Kidney capillary endothelial cell (primary cell): ENCODE measurements at regions not wholly inside any gene's neighbourhood (a gene's known extent, or its start where the extent isn't known, plus 50 kb on each side); places are given as distances from the start of the nearest gene placed in this dataset.

Source experiments
- DNase-seq: peaks from one replicate; pipeline ENCODE4 v3.0.0-alpha.2; 2018; ENCODE audit warnings: low spot score

DNA sequence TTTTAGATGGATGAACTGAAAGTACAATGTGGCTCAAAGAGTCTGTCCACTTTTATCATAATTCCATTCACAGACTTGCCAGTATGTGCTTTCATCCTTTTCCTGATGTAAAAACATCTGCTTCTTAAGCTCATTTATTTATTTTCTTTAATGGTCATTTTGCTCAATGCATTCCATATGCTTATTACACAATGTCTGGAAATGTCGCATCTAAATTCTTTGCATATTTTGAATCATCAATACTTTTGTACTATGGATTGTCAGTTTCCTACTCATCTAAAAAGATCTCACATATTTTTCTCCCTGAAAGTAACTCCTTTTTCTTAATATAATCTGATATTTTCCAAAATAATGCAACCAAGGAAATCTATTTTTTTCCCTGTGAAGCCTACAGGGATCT is 1315.8 kb downstream of the EFNB2 start:
- no peak for DNase-seq

GRCh38 chr13:105213512-105213911 is 1322.0 kb downstream of the EFNB2 start:
- DNase-seq: peak; percentile 25

DNA sequence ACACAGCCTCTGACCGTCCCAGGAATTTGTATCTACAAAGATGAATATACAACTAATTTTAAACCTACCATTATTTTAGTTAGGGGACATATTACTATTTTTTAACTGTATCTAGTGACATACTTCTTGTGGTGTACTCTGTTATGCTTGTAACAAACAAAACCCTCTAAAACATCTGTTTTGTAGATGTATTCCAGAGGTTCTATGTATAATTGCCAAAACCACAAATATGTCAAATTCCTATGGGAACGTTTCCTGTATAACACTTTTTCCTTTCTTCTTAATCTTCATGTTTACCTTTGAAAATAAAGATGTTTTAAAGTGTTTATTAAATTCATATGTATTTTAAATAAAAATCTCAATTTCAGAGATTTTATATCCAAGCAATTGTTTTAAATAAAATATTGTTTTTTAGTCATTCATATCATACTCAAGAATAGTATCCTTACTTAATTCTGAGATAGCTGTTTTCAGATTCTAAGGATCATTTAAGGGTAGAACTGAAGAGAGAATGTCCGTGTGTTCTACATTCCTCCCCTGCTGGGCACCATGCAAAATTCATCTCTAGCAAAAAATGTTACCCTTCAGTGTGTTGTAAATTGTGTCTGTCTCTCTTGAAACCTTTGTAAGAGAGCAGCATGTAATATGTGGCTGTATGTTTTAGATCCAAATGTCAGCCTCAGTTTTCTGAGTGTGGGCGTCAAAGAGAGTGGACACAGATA is 1327.7 kb downstream of the EFNB2 start:
- no peak for DNase-seq

GRCh38 chr13:105202354-105202753 is 1333.1 kb downstream of the EFNB2 start:
- DNase-seq: peak; percentile 27

- no peak for DNase-seq
Measured at GRCh38 chr13:105201351-105201750, 1334.1 kb downstream of the EFNB2 start.

GRCh38 chr13:105200181-105200580 is 1335.3 kb downstream of the EFNB2 start:
- no peak for DNase-seq

- DNase-seq: no peak
Measured at GRCh38 chr13:105196052-105196451, 1339.4 kb downstream of the EFNB2 start.

DNA sequence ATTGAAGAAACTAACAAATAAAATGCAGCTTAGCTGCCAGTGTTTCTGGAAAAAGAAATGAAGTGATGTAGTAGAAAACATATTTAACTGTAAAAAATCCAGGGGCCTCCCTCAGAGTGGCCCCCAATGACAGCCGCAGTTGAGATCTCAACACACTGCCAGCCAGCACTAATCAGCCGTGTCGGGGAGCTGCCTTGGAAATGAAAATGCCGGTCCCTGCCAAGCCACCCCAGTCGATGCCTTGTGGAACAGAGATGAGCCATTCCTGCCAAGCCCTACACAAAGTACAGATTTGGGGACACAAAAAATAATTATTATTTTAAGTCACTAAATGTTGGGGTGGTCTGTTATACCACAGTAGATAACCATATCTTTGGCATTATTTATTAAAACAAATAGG is 1342.4 kb downstream of the EFNB2 start:
- no peak for DNase-seq

GRCh38 chr13:105184201-105184600 is 1351.3 kb downstream of the EFNB2 start:
- DNase-seq: no peak

- DNase-seq: no peak
Measured at GRCh38 chr13:105177265-105177900, 1358.1 kb downstream of the EFNB2 start.

GRCh38 chr13:105170438-105170837 is 1365.0 kb downstream of the EFNB2 start:
- DNase-seq: no peak

- DNase-seq: no peak
Measured at GRCh38 chr13:105168295-105168694, 1367.2 kb downstream of the EFNB2 start.

DNA sequence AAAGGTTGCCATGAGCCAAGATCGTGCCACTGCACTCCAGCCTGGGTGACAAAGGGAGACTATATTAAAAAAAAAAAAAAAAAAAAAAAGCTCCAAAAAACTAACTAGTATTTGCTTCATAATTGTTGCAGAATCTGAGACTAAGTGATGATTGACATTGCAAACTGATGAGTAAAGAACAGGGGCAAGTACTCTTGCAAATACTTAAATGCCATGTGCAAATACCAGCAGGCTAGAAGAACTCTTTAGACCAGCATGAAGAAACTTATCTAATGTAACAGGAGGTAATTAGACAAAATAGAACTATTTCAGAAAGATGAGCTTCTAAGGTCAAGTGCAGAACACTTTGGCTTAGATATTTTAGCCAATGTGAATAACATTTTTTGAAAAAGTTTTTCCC is 1368.1 kb downstream of the EFNB2 start:
- no peak for DNase-seq

DNA sequence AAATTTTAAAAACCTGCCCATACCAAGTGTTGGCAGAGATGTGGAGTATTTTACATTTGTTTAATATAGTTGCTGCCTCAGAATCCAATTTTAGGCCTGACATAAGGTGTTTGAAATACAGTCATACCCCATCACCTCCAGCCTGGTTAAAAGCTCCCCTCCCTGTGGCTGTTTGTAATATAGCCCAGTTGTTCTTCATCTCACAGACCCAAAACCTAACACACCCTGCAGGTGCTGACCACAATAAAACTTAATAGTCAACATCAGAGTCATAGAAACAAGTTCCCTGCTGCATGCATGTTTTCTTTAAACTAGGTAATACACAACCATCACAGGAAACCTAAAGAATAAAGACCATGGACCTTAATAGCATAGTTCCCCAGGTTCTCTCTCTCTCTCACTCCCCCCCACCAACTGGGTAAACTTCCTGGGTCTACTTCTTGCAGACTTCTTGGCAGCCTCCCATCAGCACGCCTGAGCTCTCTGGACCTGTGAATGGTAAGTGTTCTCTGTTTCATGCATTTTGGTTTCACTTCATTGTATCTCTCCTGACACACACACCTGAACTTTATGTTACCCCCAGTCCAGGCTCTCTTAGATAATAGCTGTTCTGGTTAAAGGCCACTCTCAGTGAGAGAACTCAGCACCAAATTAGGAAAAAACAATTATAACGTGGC is 1369.9 kb downstream of the EFNB2 start:
- no peak for DNase-seq

- DNase-seq: no peak
Measured at GRCh38 chr13:105159841-105160240, 1375.6 kb downstream of the EFNB2 start.

DNA sequence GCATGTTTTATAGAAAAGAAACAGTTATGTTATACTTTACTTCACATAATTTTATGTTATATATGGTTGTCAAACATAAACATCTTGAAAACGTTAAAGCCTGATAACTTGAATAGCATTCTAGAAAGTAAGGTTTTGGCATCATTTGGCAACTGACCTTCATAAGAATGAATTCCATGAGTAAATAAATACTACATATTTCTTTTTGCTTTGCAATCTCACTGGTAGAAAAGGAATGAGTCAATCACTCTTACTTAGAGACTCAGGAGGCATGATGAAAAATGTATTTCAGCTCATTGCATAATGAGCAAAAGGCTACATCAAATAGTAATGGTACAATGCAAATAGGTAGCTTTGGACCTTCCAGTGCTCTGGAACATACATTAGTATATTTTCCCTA is 1381.9 kb downstream of the EFNB2 start:
- DNase-seq: no peak

- DNase-seq: no peak
Measured at GRCh38 chr13:105151639-105152038, 1383.8 kb downstream of the EFNB2 start.

DNA sequence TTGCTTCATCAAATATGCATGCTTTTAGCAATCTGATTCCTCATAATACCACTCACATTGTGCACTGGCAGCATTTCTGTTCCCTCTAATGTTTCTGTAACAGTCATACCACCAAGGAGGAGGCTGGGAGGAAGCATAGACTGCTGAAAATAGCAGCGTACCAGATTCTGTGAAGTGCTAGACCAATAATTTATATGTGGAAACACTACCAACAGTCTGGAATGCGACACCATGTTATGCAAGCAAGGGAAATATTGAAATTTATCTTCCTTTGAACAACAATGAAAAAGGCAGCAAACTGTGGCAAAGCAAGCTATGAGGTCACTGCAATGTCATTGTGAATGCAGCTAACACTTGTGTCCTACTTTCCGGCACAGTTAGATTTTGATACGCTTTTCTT is 1388.0 kb downstream of the EFNB2 start:
- DNase-seq: peak; percentile 6

DNA sequence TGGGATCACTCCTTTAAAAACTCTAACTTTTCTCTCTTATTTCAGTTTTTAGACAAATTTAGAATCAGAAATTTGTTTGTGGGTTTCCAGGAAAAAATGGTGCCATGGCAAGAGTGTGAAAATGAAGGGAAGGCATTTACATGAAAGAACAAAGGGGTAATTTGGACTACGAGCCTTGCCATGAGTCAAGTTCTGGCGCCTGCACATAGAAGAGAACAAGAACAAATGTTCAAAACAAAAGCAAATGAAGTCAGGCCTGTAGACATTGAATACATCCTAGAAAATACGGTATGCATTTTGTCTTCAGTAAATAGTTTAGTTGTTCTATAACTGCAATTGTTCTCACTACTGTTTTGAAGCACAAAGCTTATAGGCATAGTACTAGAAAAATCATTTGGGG is 1390.5 kb downstream of the EFNB2 start:
- no peak for DNase-seq

DNA sequence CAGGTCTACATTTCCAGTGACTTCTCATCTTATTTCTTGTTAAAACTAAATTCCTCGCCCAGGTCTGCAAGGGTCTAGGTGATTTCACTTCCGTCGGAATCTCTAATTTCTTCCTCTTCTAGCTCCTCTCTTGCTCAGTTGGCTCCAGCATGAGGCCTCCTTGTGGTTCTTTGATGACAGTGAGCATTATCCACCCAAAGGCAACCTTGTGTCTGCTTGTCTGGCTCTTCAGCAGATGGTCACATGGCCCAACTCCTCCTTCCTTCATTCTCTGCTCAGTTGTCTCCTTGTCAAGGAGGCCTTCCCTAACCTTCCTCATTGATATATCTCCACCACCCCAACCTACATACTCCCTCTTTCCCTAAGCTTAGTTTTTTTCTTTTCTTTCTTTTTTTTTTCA is 1391.4 kb downstream of the EFNB2 start:
- no peak for DNase-seq

DNA sequence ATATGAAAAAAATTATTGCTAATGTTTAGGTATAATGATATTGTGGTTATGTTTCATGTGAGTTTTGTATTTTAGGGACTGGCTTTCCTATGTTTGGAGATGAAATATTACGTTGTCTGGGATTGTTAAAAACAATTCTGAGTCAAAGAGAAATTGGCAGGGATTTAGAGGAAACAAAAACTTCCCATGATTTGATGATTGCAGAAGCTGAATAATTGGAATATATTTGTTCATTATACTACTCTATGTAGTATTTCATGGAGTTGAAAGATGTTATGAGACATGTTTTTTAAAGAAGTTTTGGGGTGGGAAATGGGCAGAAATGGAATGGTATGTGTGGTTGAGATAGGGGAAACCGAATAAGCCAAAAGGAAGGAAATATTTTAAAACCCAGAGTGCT is 1392.9 kb downstream of the EFNB2 start:
- DNase-seq: no peak

DNA sequence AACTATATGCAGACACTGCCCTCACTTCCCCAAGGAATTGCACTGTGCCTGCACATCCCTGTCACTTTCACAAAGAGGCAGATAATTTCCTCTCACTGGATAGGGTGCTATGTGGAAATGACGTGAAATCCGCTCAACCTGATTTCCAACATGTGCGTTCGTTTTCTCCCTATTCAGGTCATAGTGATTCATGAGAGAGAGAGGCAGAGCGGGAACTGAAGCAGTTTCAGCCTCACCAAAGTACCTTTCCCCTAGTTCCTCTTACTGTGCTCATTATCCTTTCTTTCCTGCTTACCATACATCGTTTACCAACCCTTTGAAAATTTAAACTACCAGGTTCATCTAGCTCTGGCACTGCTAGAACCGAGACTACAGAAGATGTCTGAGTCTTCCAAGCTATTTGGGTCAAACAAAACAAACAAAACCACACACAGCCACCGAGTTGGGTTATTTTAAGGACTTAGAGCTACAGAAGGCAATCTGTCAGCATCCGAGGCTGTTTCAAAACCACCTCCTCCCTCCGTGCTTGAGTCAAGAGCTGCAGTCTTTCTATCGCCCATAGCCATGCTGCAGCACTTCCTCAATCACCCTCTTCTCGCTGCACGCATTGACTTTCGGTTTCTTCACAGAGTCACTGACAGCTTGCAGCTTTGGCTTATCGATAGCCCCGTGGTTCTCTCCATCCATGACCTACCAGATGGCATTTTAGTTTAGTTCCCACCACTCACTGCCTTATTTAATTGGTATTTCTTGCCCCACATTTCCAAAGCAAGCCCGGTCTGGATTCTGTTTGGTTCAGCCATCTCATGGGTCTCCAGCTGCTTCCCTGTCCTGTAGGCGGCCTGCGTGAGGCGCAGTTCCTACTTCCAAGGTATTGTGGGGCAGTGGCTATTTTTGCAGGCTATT is 1395.8 kb downstream of the EFNB2 start:
- no peak for DNase-seq

GRCh38 chr13:105139048-105139379 is 1396.4 kb downstream of the EFNB2 start:
- DNase-seq: no peak
